Ecto neural progenitor cell (in vitro differentiated cells): ENCODE measurements at regions not wholly inside any gene's neighbourhood (a gene's known extent, or its start where the extent isn't known, plus 50 kb on each side); places are given as distances from the start of the nearest gene placed in this dataset.

Source experiments
- DNase-seq: peaks from one replicate; pipeline ENCODE4 v3.0.0-alpha.2; 2018; ENCODE audit warnings: low spot score

- no peak for DNase-seq
These were observed 391.9 kb downstream of the LMO4 start for GRCh38 chr1:87720561-87720960.

GRCh38 chr1:87723193-87723592, 394.5 kb downstream of the LMO4 start:
- no peak for DNase-seq

- no peak for DNase-seq
These were observed 399.5 kb downstream of the LMO4 start for GRCh38 chr1:87728169-87728568.

GRCh38 chr1:87730274-87731216, 401.9 kb downstream of the LMO4 start:
- no peak for DNase-seq

- no peak for DNase-seq
These were observed 404.7 kb downstream of the LMO4 start for GRCh38 chr1:87733386-87733785.

GRCh38 chr1:87735750-87736149, 407.1 kb downstream of the LMO4 start:
- DNase-seq, result no peak

GRCh38 chr1:87739141-87739540, 410.5 kb downstream of the LMO4 start:
- no peak for DNase-seq

- DNase-seq, result no peak
These were observed 411.0 kb downstream of the LMO4 start for GRCh38 chr1:87739704-87740103.

- no peak for DNase-seq
These were observed 414.6 kb downstream of the LMO4 start for GRCh38 chr1:87743256-87743655.

- DNase-seq, result no peak
These were observed 415.4 kb downstream of the LMO4 start for GRCh38 chr1:87744056-87744455.

GRCh38 chr1:87744763-87745162, 416.1 kb downstream of the LMO4 start:
- DNase-seq, result no peak

GRCh38 chr1:87753366-87753765, 424.7 kb downstream of the LMO4 start:
- no peak for DNase-seq

GRCh38 chr1:87754139-87754538, 425.5 kb downstream of the LMO4 start:
- DNase-seq, result no peak

GRCh38 chr1:87757676-87758075, 429.0 kb downstream of the LMO4 start:
- no peak for DNase-seq

GRCh38 chr1:87759421-87760087, 430.9 kb downstream of the LMO4 start:
- DNase-seq, result no peak

- no peak for DNase-seq
These were observed 431.5 kb downstream of the LMO4 start for GRCh38 chr1:87760155-87760554.

GRCh38 chr1:87760654-87761053, 432.0 kb downstream of the LMO4 start:
- no peak for DNase-seq

- DNase-seq, result no peak
These were observed 434.8 kb downstream of the LMO4 start for GRCh38 chr1:87763483-87763882.

GRCh38 chr1:87765057-87765680, 436.5 kb downstream of the LMO4 start:
- no peak for DNase-seq

GRCh38 chr1:87765681-87766070, 437.0 kb downstream of the LMO4 start:
- DNase-seq, result no peak

GRCh38 chr1:87766737-87767136, 438.1 kb downstream of the LMO4 start:
- no peak for DNase-seq

GRCh38 chr1:87778896-87779295, 450.2 kb downstream of the LMO4 start:
- no peak for DNase-seq

- no peak for DNase-seq
These were observed 452.9 kb downstream of the LMO4 start for GRCh38 chr1:87781554-87781953.
